H1 (cell line): ENCODE measurements at regions not wholly inside any gene's neighbourhood (a gene's known extent, or its start where the extent isn't known, plus 50 kb on each side); places are given as distances from the start of the nearest gene placed in this dataset.
A peak's percentile ranks its signal among the peaks of the same experiment; 100 is the strongest.

ENCODE experiments used
- CTCF ChIA-PET: fragments of 300-600 bp; sonication (Branson Sonifier 250); formaldehyde crosslinking; loops from one replicate; lab custom pipeline; 2021; ENCODE audit not compliant: partially characterized antibody; lab: Charles Lee
- POLR2A ChIA-PET: fragments of 300-600 bp; sonication (Branson Sonifier 250); formaldehyde crosslinking; loops from one replicate; lab custom pipeline; 2021; ENCODE audit warnings: inconsistent platforms; ENCODE audit not compliant: partially characterized antibody; lab: Charles Lee
- DNase-seq, 2 experiments: peaks; one replicate each; pipeline versions ENCODE4 v3.0.0 to v3.0.0-alpha.2; 2010 to 2022; ENCODE audit warnings: low spot score in 2 of 2, low read depth in 1 of 2, mixed read lengths in 1 of 2
- FAIRE-seq: peaks from 2 replicates; lab custom pipeline; 2011; peaks lifted over from hg19 to GRCh38; lab: Jason Lieb, UNC
- H2AFZ ChIP-seq: 2 replicates; pipeline ENCODE4 v1.8.1; 2012; ENCODE audit warnings: low read length, inconsistent platforms
- H2AK5ac ChIP-seq: 2 replicates; pipeline ENCODE4 v1.6.1; 2013; ENCODE audit warnings: low read depth, low read length
- H2BK120ac ChIP-seq: replicated peaks from 2 replicates; pipeline ENCODE3; 2013; ENCODE audit warnings: low read depth, low read length, inconsistent platforms
- H2BK12ac ChIP-seq: 2 replicates; pipeline ENCODE4 v1.6.1; 2013; ENCODE audit warnings: low read depth, low read length
- H2BK15ac ChIP-seq: 2 replicates; pipeline ENCODE4 v1.6.1; 2013; ENCODE audit warnings: low read length
- H2BK20ac ChIP-seq: 2 replicates; pipeline ENCODE4 v1.6.1; 2013; ENCODE audit warnings: low read length
- H2BK5ac ChIP-seq: 2 replicates; pipeline ENCODE4 v1.6.1; 2013; ENCODE audit warnings: low read depth, low read length
- H3K14ac ChIP-seq: 2 replicates; pipeline ENCODE4 v1.6.1; 2013; ENCODE audit warnings: inconsistent platforms; ENCODE audit not compliant: insufficient read length
- H3K18ac ChIP-seq: 2 replicates; pipeline ENCODE4 v1.6.1; 2013; ENCODE audit warnings: low read length; ENCODE audit errors: extremely low read depth
- H3K23ac ChIP-seq: 2 replicates; pipeline ENCODE4 v1.6.1; 2013; ENCODE audit warnings: inconsistent platforms; ENCODE audit not compliant: insufficient read length
- H3K23me2 ChIP-seq: 2 replicates; pipeline ENCODE4 v1.6.1; 2013; ENCODE audit warnings: low read depth, low read length
- H3K27ac ChIP-seq: 2 replicates; pipeline ENCODE4 v1.6.1; 2011; ENCODE audit warnings: low read depth, low read length, inconsistent platforms
- H3K27me3 ChIP-seq, 4 experiments: replicated peaks in 1 of 4; 1 replicate in 1 of 4; 2 replicates in 3 of 4; pipeline versions ENCODE4 v1.6.1 to v1.8.1; 2011 to 2013; ENCODE audit warnings: low read length in 3 of 4, mild to moderate bottlenecking in 3 of 4, inconsistent platforms in 2 of 4, mixed read lengths in 2 of 4, moderate library complexity in 1 of 4; ENCODE audit not compliant: control insufficient read depth in 3 of 4, insufficient read depth in 3 of 4; ENCODE audit errors: extremely low read depth in 1 of 4
- H3K36me3 ChIP-seq, 4 experiments: 2 replicates each; pipeline versions ENCODE4 v1.6.1 to v1.8.1; 2011 to 2013; ENCODE audit warnings: mild to moderate bottlenecking in 4 of 4, low read length in 3 of 4, moderate library complexity in 2 of 4, control low read depth in 1 of 4, inconsistent platforms in 1 of 4; ENCODE audit not compliant: insufficient read depth in 4 of 4, control insufficient read depth in 2 of 4
- H3K4ac ChIP-seq: replicated peaks from 2 replicates; pipeline ENCODE3; 2013; ENCODE audit warnings: low read length, low read depth, mixed read lengths, inconsistent platforms; ENCODE audit not compliant: insufficient read length
- H3K4me1 ChIP-seq, 4 experiments: replicated peaks in 1 of 4; 1 replicate in 1 of 4; 2 replicates in 3 of 4; pipeline versions ENCODE4 v1.6.1 to v1.8.1; 2011 to 2013; ENCODE audit warnings: low read length in 3 of 4, inconsistent platforms in 2 of 4, mixed read lengths in 1 of 4; ENCODE audit not compliant: insufficient read depth in 4 of 4, control insufficient read depth in 3 of 4
- H3K4me2 ChIP-seq, 2 experiments: 2 replicates each; pipeline versions ENCODE4 v1.6.1 to v1.8.1; 2011 to 2013; ENCODE audit warnings: low read depth in 2 of 2, low read length in 2 of 2, control low read depth in 1 of 2, inconsistent platforms in 1 of 2, mild to moderate bottlenecking in 1 of 2; ENCODE audit not compliant: insufficient read depth in 1 of 2
- H3K4me3 ChIP-seq, 4 experiments: fragments of 200-600, 300-600 bp in 1 of 4; sonication (generic), shearing (Covaris generic), sonication (Bioruptor Twin) in 1 of 4; 2 replicates each; pipeline versions ENCODE4 v1.5.1 to v1.8.1; 2011 to 2016; ENCODE audit warnings: low read length in 4 of 4, low read depth in 3 of 4, control low read depth in 2 of 4, inconsistent platforms in 2 of 4, mild to moderate bottlenecking in 2 of 4, mixed read lengths in 1 of 4, moderate library complexity in 1 of 4; ENCODE audit not compliant: insufficient read depth in 2 of 4; ENCODE audit errors: extremely low read depth in 1 of 4
- H3K56ac ChIP-seq: replicated peaks from 2 replicates; pipeline ENCODE3; 2013; ENCODE audit warnings: low read depth, mild to moderate bottlenecking, mixed read lengths, low read length, inconsistent platforms; ENCODE audit not compliant: insufficient read length
- H3K79me1 ChIP-seq: 2 replicates; pipeline ENCODE4 v1.6.1; 2013; ENCODE audit warnings: low read depth, low read length, control low read depth
- H3K79me2 ChIP-seq, 2 experiments: 2 replicates each; pipeline versions ENCODE4 v1.6.1 to v1.8.1; 2012 to 2013; ENCODE audit warnings: low read length in 2 of 2, mild to moderate bottlenecking in 2 of 2, inconsistent platforms in 1 of 2; ENCODE audit not compliant: insufficient read depth in 2 of 2, control insufficient read depth in 1 of 2
- H3K9ac ChIP-seq, 4 experiments: replicated peaks in 1 of 4; 1 replicate in 1 of 4; 2 replicates in 3 of 4; pipeline versions ENCODE4 v1.6.1 to v1.8.1; 2011 to 2013; ENCODE audit warnings: low read depth in 3 of 4, low read length in 3 of 4, control low read depth in 2 of 4, mild to moderate bottlenecking in 2 of 4, moderate library complexity in 2 of 4, inconsistent platforms in 1 of 4; ENCODE audit errors: extremely low read depth in 1 of 4
- H3K9me3 ChIP-seq, 2 experiments: 2 replicates each; pipeline versions ENCODE4 v1.6.1 to v1.8.1; 2012 to 2013; ENCODE audit warnings: mild to moderate bottlenecking in 2 of 2, moderate library complexity in 2 of 2, control low read depth in 1 of 2, inconsistent platforms in 1 of 2, low read depth in 1 of 2, low read length in 1 of 2, mixed read lengths in 1 of 2; ENCODE audit not compliant: insufficient read depth in 2 of 2
- H4K20me1 ChIP-seq, 2 experiments: replicated peaks in 1 of 2; 2 replicates each; pipeline versions ENCODE3 to v1.8.1; 2011 to 2013; ENCODE audit warnings: inconsistent platforms in 2 of 2, low read length in 2 of 2, mild to moderate bottlenecking in 1 of 2; ENCODE audit not compliant: insufficient read depth in 2 of 2, control insufficient read depth in 1 of 2
- H4K5ac ChIP-seq: 2 replicates; pipeline ENCODE4 v1.6.1; 2013; ENCODE audit warnings: low read length, low read depth, mixed read lengths, inconsistent platforms; ENCODE audit not compliant: insufficient read length
- H4K8ac ChIP-seq: 2 replicates; pipeline ENCODE4 v1.8.0; 2013; ENCODE audit warnings: mild to moderate bottlenecking, moderate library complexity, low read length, inconsistent platforms; ENCODE audit not compliant: insufficient read depth; ENCODE audit errors: extremely low read depth
- H4K91ac ChIP-seq: replicated peaks from 2 replicates; pipeline ENCODE3; 2013; ENCODE audit warnings: low read length, mixed read lengths, inconsistent platforms; ENCODE audit not compliant: insufficient read length
- CBX5 ChIP-seq: fragments of 300-800, 300-1000 bp; sonication (generic); IDR thresholded peaks from 2 replicates; pipeline ENCODE4 v1.7.1; 2016; ENCODE audit warnings: antibody characterized with exemption, low read length, low read depth
- GTF2F1 ChIP-seq: IDR thresholded peaks from 2 replicates; pipeline ENCODE4 v1.6.1; 2012; ENCODE audit warnings: low read depth, low read length, improper control_type of control experiment, borderline replicate concordance
- KDM4A ChIP-seq: IDR thresholded peaks from one replicate; pipeline ENCODE4 v1.7.1; 2012; ENCODE audit warnings: low read depth, mild to moderate bottlenecking, moderate library complexity, low read length, inconsistent platforms; ENCODE audit not compliant: severe bottlenecking
- RFX5 ChIP-seq: IDR thresholded peaks from 2 replicates; pipeline ENCODE4 v1.6.1; 2011; ENCODE audit warnings: low read depth, low read length, improper control_type of control experiment, borderline replicate concordance
- SIN3A ChIP-seq, 2 experiments: IDR thresholded peaks in 1 of 2; conservative IDR thresholded peaks in 1 of 2; 2 replicates each; pipeline ENCODE4 v1.6.1; 2011 to 2012; ENCODE audit warnings: low read length in 2 of 2, improper control_type of control experiment in 1 of 2, low read depth in 1 of 2, mild to moderate bottlenecking in 1 of 2
- SP4 ChIP-seq: IDR thresholded peaks from 2 replicates; pipeline ENCODE4 v1.6.1; 2012; ENCODE audit warnings: low read length, inconsistent platforms
- SRF ChIP-seq: IDR thresholded peaks from 2 replicates; pipeline ENCODE4 v1.6.1; 2011; ENCODE audit warnings: mild to moderate bottlenecking, low read depth, low read length, moderate library complexity
- TAF1 ChIP-seq: IDR thresholded peaks from 2 replicates; pipeline ENCODE4 v1.6.1; 2011; ENCODE audit warnings: mild to moderate bottlenecking, low read depth, low read length
- USF2 ChIP-seq: IDR thresholded peaks from 2 replicates; pipeline ENCODE4 v1.6.1; 2011; ENCODE audit warnings: low read length, improper control_type of control experiment
- YY1 ChIP-seq: IDR thresholded peaks from 2 replicates; pipeline ENCODE4 v1.6.1; 2011; ENCODE audit warnings: low read depth, mild to moderate bottlenecking, low read length
- WGBS, 2 experiments: shearing (Covaris generic) in 1 of 2; methylation state at CpG; one replicate each; pipeline versions ENCODE4 v1.1.6 to v1.1.7; 2013 to 2015; ENCODE audit warnings: low lambda C conversion rate in 2 of 2, mixed read lengths in 2 of 2, inconsistent platforms in 1 of 2, low coverage in 1 of 2, missing lambda C conversion rate in 1 of 2; ENCODE audit not compliant: insufficient replicate concordance in 2 of 2, insufficient coverage in 1 of 2, insufficient read length in 1 of 2; ENCODE audit errors: extremely low coverage in 1 of 2, missing lambda C conversion rate in 1 of 2; 5-methylcytosine and 5-hydroxymethylcytosine counted together

- H3K23me2 ChIP-seq, result no peaks in the 10 kb centered on the region
- H3K79me2 ChIP-seq, result no peaks in the 10 kb centered on the region
- H3K4me2 ChIP-seq, result peak overlapping the region; percentile 38 to 72
- H2BK20ac ChIP-seq, result peak overlapping the region; percentile 86
- H3K56ac ChIP-seq, result no peak overlapping the region
- no peak overlapping the region for H4K8ac ChIP-seq
- H3K4ac ChIP-seq, result no peak overlapping the region
- no peaks in the 10 kb centered on the region for H4K20me1 ChIP-seq
- H2AK5ac ChIP-seq, result no peak overlapping the region
- H2BK120ac ChIP-seq, result no peak overlapping the region
- peaks cover 0 to 3% (median 0%) of the 10 kb centered on the region in 4 experiments; a peak in 1 of 7 replicates for H3K27me3 ChIP-seq
- H2AFZ ChIP-seq, result peak overlapping the region; percentile 72; the same call in 1 of the 2 replicates
- peak overlapping the region; percentile 8 for H4K91ac ChIP-seq
- H3K4me1 ChIP-seq, result peaks cover 14 to 33% (median 18%) of the 10 kb centered on the region in 4 experiments
- no peak overlapping the region for H2BK12ac ChIP-seq
- ChIA-PET CTCF (interaction anchor here (0.6 to 1.2 kb wide), 3 partner anchors 56 to 93 kb away, joined by 3 to 4 read pairs (median 3); no protein-coding TSS in a partner anchor), POLR2A (interaction anchor here (0.6 kb wide), 1 partner anchor 506 kb away, joined by 3 read pairs; no protein-coding TSS in a partner anchor)
- peak overlapping the region; percentile 18; the same call in 1 of the 2 replicates for H2BK15ac ChIP-seq
- no peaks in the 10 kb centered on the region for H3K9me3 ChIP-seq
- DNase-seq (no peak), FAIRE-seq (no peak)
- H3K23ac ChIP-seq, result no peak overlapping the region
- 57% methylated on average over 26 of the region's 28 CpGs; no CpG with 5 or more reads in 1 of the 2 experiments for WGBS, 2 experiments
- H2BK5ac ChIP-seq, result peak overlapping the region; percentile 46; the same call in 1 of the 2 replicates
- peak overlapping the region; percentile 32; the same call in 1 of the 2 replicates for H3K18ac ChIP-seq
- no peak overlapping the region for H3K27ac ChIP-seq
- no peak overlapping the region for H3K14ac ChIP-seq
- H3K36me3 ChIP-seq, result no peaks in the 10 kb centered on the region
- H3K79me1 ChIP-seq, result no peaks in the 10 kb centered on the region
- no peak overlapping the region for H4K5ac ChIP-seq
- peak overlapping the region in 1 of 4 experiments; percentile 10; a peak in 1 of 7 replicates for H3K9ac ChIP-seq
- peak overlapping the region in 1 of 4 experiments; percentile 35; a peak in 2 of 8 replicates for H3K4me3 ChIP-seq
- TF ChIP-seq SIN3A (conservative IDR thresholded peaks at IDR 0.05 in 1 of 2, IDR thresholded peaks at IDR 0.05 in 1 of 2; ENCODE audit: low read depth in 1 of 2, low read length in 2 of 2), result no peak
- TF ChIP-seq KDM4A, result no peak
- no peak for TF ChIP-seq CBX5
- TF ChIP-seq SP4, result no peak
- TF ChIP-seq RFX5, result no peak
- no peak for TF ChIP-seq USF2
- no peak for TF ChIP-seq GTF2F1
- TF ChIP-seq SRF, result no peak
- TF ChIP-seq YY1, result no peak
- no peak for TF ChIP-seq TAF1
These were observed 117.7 kb upstream of the CACNA1A start for GRCh38 chr19:13623716-13624710.
